ENCODE measurements at regions not wholly inside any gene's neighbourhood (a gene's known extent, or its start where the extent isn't known, plus 50 kb on each side); places are given as distances from the start of the nearest gene placed in this dataset.

DNA sequence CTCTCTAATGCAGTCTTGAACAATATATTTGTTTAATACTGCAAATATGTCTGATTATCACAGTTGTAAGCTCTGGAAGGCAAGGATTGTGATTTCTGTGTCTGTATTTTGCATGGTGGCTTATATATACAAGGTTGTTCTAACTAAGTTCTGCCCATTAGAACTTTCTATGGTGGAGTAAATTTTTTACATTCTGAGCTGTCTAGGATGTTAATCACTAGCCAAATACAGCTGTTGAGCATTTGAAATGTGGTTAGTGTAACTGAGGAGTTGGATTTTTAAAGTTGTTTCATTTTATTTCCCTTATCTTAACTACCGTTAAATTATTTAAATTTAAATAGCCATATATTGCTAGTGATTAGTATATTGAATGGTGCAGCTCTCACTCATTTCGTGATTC lies 64.3 kb upstream of the DMRTA1 start:
- TF ChIP-seq CTCF (IDR thresholded peaks at IDR 0.05): no peak
- no peak for TF ChIP-seq POLR2A (IDR thresholded peaks at IDR 0.05)

Measured in body of pancreas (tissue), 4 donors.